Activated naive CD4-positive, alpha-beta T cell treated with anti-CD3 and anti-CD28 coated beads, Interleukin-2, amount 10 ng/mL, durations not matched to agents 7 days and 5 days (primary cell): ENCODE measurements at regions not wholly inside any gene's neighbourhood (a gene's known extent, or its start where the extent isn't known, plus 50 kb on each side); places are given as distances from the start of the nearest gene placed in this dataset.

Experiments used
- CTCF ChIA-PET: fragments of 350-600 bp; sonication (Branson Sonifier 250); formaldehyde crosslinking; loops from one replicate; lab custom pipeline; 2021; ENCODE audit warnings: antibody characterized with exemption; lab: Charles Lee
- DNase-seq: peaks from one replicate; pipeline ENCODE4 v3.0.0-alpha.2; 2020
- H3K27ac Mint-ChIP-seq: one replicate; pipeline ENCODE4 v1.8.0; 2021; ENCODE audit warnings: mild to moderate bottlenecking, moderate library complexity, mixed read lengths
- H3K27me3 Mint-ChIP-seq: one replicate; pipeline ENCODE4 v1.8.0; 2021; ENCODE audit warnings: mild to moderate bottlenecking, mixed read lengths
- H3K36me3 Mint-ChIP-seq: one replicate; pipeline ENCODE4 v1.8.0; 2021; ENCODE audit warnings: mixed read lengths
- H3K4me1 Mint-ChIP-seq: one replicate; pipeline ENCODE4 v1.8.0; 2021; ENCODE audit warnings: mixed read lengths
- H3K4me3 Mint-ChIP-seq: one replicate; pipeline ENCODE4 v1.8.0; 2021; ENCODE audit warnings: mild to moderate bottlenecking, moderate library complexity, mixed read lengths
- H3K9me3 Mint-ChIP-seq: one replicate; pipeline ENCODE4 v1.8.0; 2021; ENCODE audit warnings: mixed read lengths

GRCh38 chr4:54152846-54153600 is 53.1 kb downstream of the GSX2 start:
- no peaks in the 10 kb centered on the region for H3K4me1 Mint-ChIP-seq
- no peak overlapping the region for H3K4me3 Mint-ChIP-seq
- no peak for DNase-seq
- peaks cover 6% of the 10 kb centered on the region for H3K9me3 Mint-ChIP-seq
- CTCF ChIA-PET: no interaction called here
- no peaks in the 10 kb centered on the region for H3K27me3 Mint-ChIP-seq
- H3K36me3 Mint-ChIP-seq: no peaks in the 10 kb centered on the region
- no peak overlapping the region for H3K27ac Mint-ChIP-seq

- CTCF ChIA-PET: no interaction called here
- no peaks in the 10 kb centered on the region for H3K27me3 Mint-ChIP-seq
- H3K36me3 Mint-ChIP-seq: no peaks in the 10 kb centered on the region
- DNase-seq: no peak
- H3K27ac Mint-ChIP-seq: no peak overlapping the region
- no peaks in the 10 kb centered on the region for H3K9me3 Mint-ChIP-seq
- H3K4me1 Mint-ChIP-seq: no peaks in the 10 kb centered on the region
- H3K4me3 Mint-ChIP-seq: no peak overlapping the region
These were observed 56.0 kb downstream of the GSX2 start for GRCh38 chr4:54155936-54156335.

GRCh38 chr4:54157606-54158005 is 57.6 kb downstream of the GSX2 start:
- Mint-ChIP-seq H3K4me3 (no peak overlapping the region), H3K9me3 (no peaks in the 10 kb centered on the region), H3K36me3 (no peaks in the 10 kb centered on the region), H3K27ac (no peak overlapping the region), H3K4me1 (no peaks in the 10 kb centered on the region), H3K27me3 (no peaks in the 10 kb centered on the region)
- CTCF ChIA-PET: no interaction called here
- no peak for DNase-seq

- CTCF ChIA-PET: no interaction called here
- Mint-ChIP-seq H3K4me1 (no peaks in the 10 kb centered on the region), H3K27ac (no peak overlapping the region), H3K9me3 (no peaks in the 10 kb centered on the region), H3K4me3 (no peak overlapping the region), H3K36me3 (no peaks in the 10 kb centered on the region), H3K27me3 (no peaks in the 10 kb centered on the region)
- no peak for DNase-seq
These were observed 59.6 kb downstream of the GSX2 start for GRCh38 chr4:54159543-54159942.

GRCh38 chr4:54165011-54165410 is 64.1 kb upstream of the PDGFRA start:
- H3K4me3 Mint-ChIP-seq: no peak overlapping the region
- no peaks in the 10 kb centered on the region for H3K27me3 Mint-ChIP-seq
- H3K9me3 Mint-ChIP-seq: no peaks in the 10 kb centered on the region
- no peaks in the 10 kb centered on the region for H3K4me1 Mint-ChIP-seq
- H3K36me3 Mint-ChIP-seq: no peaks in the 10 kb centered on the region
- CTCF ChIA-PET: no interaction called here
- no peak overlapping the region for H3K27ac Mint-ChIP-seq
- DNase-seq: no peak

GRCh38 chr4:54165438-54165837 is 63.7 kb upstream of the PDGFRA start:
- Mint-ChIP-seq H3K36me3 (no peaks in the 10 kb centered on the region), H3K27me3 (no peaks in the 10 kb centered on the region), H3K27ac (no peak overlapping the region), H3K4me1 (no peaks in the 10 kb centered on the region), H3K4me3 (no peak overlapping the region), H3K9me3 (no peaks in the 10 kb centered on the region)
- CTCF ChIA-PET: no interaction called here
- no peak for DNase-seq

- Mint-ChIP-seq H3K27me3 (no peaks in the 10 kb centered on the region), H3K4me1 (no peaks in the 10 kb centered on the region), H3K27ac (no peak overlapping the region), H3K9me3 (no peaks in the 10 kb centered on the region), H3K4me3 (no peak overlapping the region), H3K36me3 (no peaks in the 10 kb centered on the region)
- CTCF ChIA-PET: no interaction called here
- no peak for DNase-seq
These were observed 61.6 kb upstream of the PDGFRA start for GRCh38 chr4:54167508-54167907.

- CTCF ChIA-PET: no interaction called here
- Mint-ChIP-seq H3K27ac (no peak overlapping the region), H3K4me3 (no peak overlapping the region), H3K4me1 (no peaks in the 10 kb centered on the region), H3K36me3 (no peaks in the 10 kb centered on the region), H3K27me3 (no peaks in the 10 kb centered on the region), H3K9me3 (no peaks in the 10 kb centered on the region)
- no peak for DNase-seq
These were observed 59.9 kb upstream of the PDGFRA start for GRCh38 chr4:54169176-54169575.

GRCh38 chr4:54172156-54172555 is 56.9 kb upstream of the PDGFRA start:
- CTCF ChIA-PET: interaction anchor here (0.7 kb wide), 1 partner anchor 26 kb away, joined by 3 read pairs; no protein-coding TSS in a partner anchor
- H3K27me3 Mint-ChIP-seq: no peaks in the 10 kb centered on the region
- no peaks in the 10 kb centered on the region for H3K4me1 Mint-ChIP-seq
- no peaks in the 10 kb centered on the region for H3K9me3 Mint-ChIP-seq
- H3K36me3 Mint-ChIP-seq: no peaks in the 10 kb centered on the region
- no peak for DNase-seq
- H3K27ac Mint-ChIP-seq: no peak overlapping the region
- no peak overlapping the region for H3K4me3 Mint-ChIP-seq

GRCh38 chr4:54173281-54173912 is 55.7 kb upstream of the PDGFRA start:
- no peaks in the 10 kb centered on the region for H3K9me3 Mint-ChIP-seq
- DNase-seq: no peak
- H3K27ac Mint-ChIP-seq: no peak overlapping the region
- H3K27me3 Mint-ChIP-seq: no peaks in the 10 kb centered on the region
- CTCF ChIA-PET: no interaction called here
- H3K4me3 Mint-ChIP-seq: no peak overlapping the region
- no peaks in the 10 kb centered on the region for H3K4me1 Mint-ChIP-seq
- H3K36me3 Mint-ChIP-seq: no peaks in the 10 kb centered on the region

GRCh38 chr4:54176202-54176601 is 52.9 kb upstream of the PDGFRA start:
- Mint-ChIP-seq H3K4me3 (no peak overlapping the region), H3K36me3 (no peaks in the 10 kb centered on the region), H3K9me3 (no peaks in the 10 kb centered on the region), H3K4me1 (no peaks in the 10 kb centered on the region), H3K27me3 (peaks cover 6% of the 10 kb centered on the region), H3K27ac (no peak overlapping the region)
- no peak for DNase-seq
- CTCF ChIA-PET: no interaction called here
